ENCODE measurements at regions not wholly inside any gene's neighbourhood (a gene's known extent, or its start where the extent isn't known, plus 50 kb on each side); places are given as distances from the start of the nearest gene placed in this dataset.
"Not testable (repeated sequence)": the region's sequence is repeated elsewhere in the genome, so short reads cannot be mapped to it uniquely, and the experiment has no call there.

- DNase-seq: no peak
These were observed 1236.9 kb downstream of the DIAPH3 start for GRCh38 chr13:58926858-58927257.

GRCh38 chr13:58933475-58933874 is 1230.3 kb downstream of the DIAPH3 start:
- no peak for DNase-seq

- no peak for DNase-seq
These were observed 1228.0 kb downstream of the DIAPH3 start for GRCh38 chr13:58935689-58936088.

GRCh38 chr13:58946274-58946673 is 1217.5 kb downstream of the DIAPH3 start:
- no peak for DNase-seq

GRCh38 chr13:58949646-58950045 is 1214.1 kb downstream of the DIAPH3 start:
- no peak for DNase-seq

GRCh38 chr13:58950911-58951310 is 1212.8 kb downstream of the DIAPH3 start:
- DNase-seq: no peak

- DNase-seq: no peak
These were observed 1210.1 kb downstream of the DIAPH3 start for GRCh38 chr13:58953638-58954037.

GRCh38 chr13:58955546-58956385 is 1208.0 kb downstream of the DIAPH3 start:
- no peak for DNase-seq

- not testable (repeated sequence) for DNase-seq
These were observed 1205.6 kb downstream of the DIAPH3 start for GRCh38 chr13:58958097-58958496.

GRCh38 chr13:58960888-58961287 is 1202.8 kb downstream of the DIAPH3 start:
- DNase-seq: peak; percentile 12

- no peak for DNase-seq
These were observed 1200.4 kb downstream of the DIAPH3 start for GRCh38 chr13:58963321-58963720.

GRCh38 chr13:58964048-58964447 is 1199.7 kb downstream of the DIAPH3 start:
- no peak for DNase-seq

- DNase-seq: no peak
These were observed 1186.6 kb downstream of the DIAPH3 start for GRCh38 chr13:58977085-58977484.

- no peak for DNase-seq
These were observed 1185.4 kb downstream of the DIAPH3 start for GRCh38 chr13:58978331-58978730.

- no peak for DNase-seq
These were observed 1183.9 kb downstream of the DIAPH3 start for GRCh38 chr13:58979851-58980250.

GRCh38 chr13:58985845-58986244 is 1177.9 kb downstream of the DIAPH3 start:
- no peak for DNase-seq

- no peak for DNase-seq
These were observed 1174.2 kb downstream of the DIAPH3 start for GRCh38 chr13:58989556-58989955.

- no peak for DNase-seq
These were observed 1171.8 kb downstream of the DIAPH3 start for GRCh38 chr13:58991826-58992477.

- DNase-seq: no peak
These were observed 1171.2 kb downstream of the DIAPH3 start for GRCh38 chr13:58992478-58993042.

GRCh38 chr13:58994077-58994476 is 1169.7 kb downstream of the DIAPH3 start:
- no peak for DNase-seq

- DNase-seq: no peak
These were observed 1169.0 kb downstream of the DIAPH3 start for GRCh38 chr13:58994777-58995176.

GRCh38 chr13:58998716-58999115 is 1165.0 kb downstream of the DIAPH3 start:
- DNase-seq: no peak

GRCh38 chr13:58999851-59000250 is 1163.9 kb downstream of the DIAPH3 start:
- no peak for DNase-seq

- no peak for DNase-seq
These were observed 1163.0 kb downstream of the DIAPH3 start for GRCh38 chr13:59000770-59001169.

Data from hindlimb muscle (tissue), 1 donor.